ENCODE measurements at regions not wholly inside any gene's neighbourhood (a gene's known extent, or its start where the extent isn't known, plus 50 kb on each side); places are given as distances from the start of the nearest gene placed in this dataset.

- Histone ChIP-seq H3K27ac (ENCODE audit: extremely low read depth, low read depth, low read length) (no peak overlapping the region), H2AFZ (ENCODE audit: low read depth, low read length) (no peak overlapping the region), H3K4me2 (ENCODE audit: insufficient read depth, low read length) (no peak overlapping the region), H3K9me1 (ENCODE audit: control insufficient read depth, insufficient read depth, low read length) (no peaks in the 10 kb centered on the region), H3K9me3 (replicated peaks; ENCODE audit: control insufficient read depth, insufficient read depth, low read depth, low read length) (no peaks in the 10 kb centered on the region), H3K4me1 (replicated peaks in 1 of 2; ENCODE audit: control insufficient read depth in 2 of 2, insufficient read depth in 2 of 2, low read length in 2 of 2) (no peaks in the 10 kb centered on the region), H3K9ac (ENCODE audit: insufficient read depth in 1 of 2, low read depth in 2 of 2, low read length in 2 of 2) (no peak overlapping the region), H3K36me3 (ENCODE audit: control insufficient read depth, insufficient read depth, low read length) (no peaks in the 10 kb centered on the region), H3K79me2 (ENCODE audit: control insufficient read depth, insufficient read depth, low read length) (no peaks in the 10 kb centered on the region), H3K27me3 (ENCODE audit: control insufficient read depth in 2 of 2, insufficient read depth in 2 of 2, low read length in 2 of 2) (no peaks in the 10 kb centered on the region), H3K4me3 (no peak overlapping the region), H4K20me1 (replicated peaks; ENCODE audit: control insufficient read depth, insufficient read depth, low read length) (no peaks in the 10 kb centered on the region)
- no peak for TF ChIP-seq POLR2A (conservative IDR thresholded peaks at IDR 0.05)
- TF ChIP-seq NUFIP1 (IDR thresholded peaks at IDR 0.05; ENCODE audit: partially characterized antibody) = no peak
- no peak for TF ChIP-seq SIRT6 (IDR thresholded peaks at IDR 0.05; ENCODE audit: low read depth, low read length)
- TF ChIP-seq, protein P1, sequence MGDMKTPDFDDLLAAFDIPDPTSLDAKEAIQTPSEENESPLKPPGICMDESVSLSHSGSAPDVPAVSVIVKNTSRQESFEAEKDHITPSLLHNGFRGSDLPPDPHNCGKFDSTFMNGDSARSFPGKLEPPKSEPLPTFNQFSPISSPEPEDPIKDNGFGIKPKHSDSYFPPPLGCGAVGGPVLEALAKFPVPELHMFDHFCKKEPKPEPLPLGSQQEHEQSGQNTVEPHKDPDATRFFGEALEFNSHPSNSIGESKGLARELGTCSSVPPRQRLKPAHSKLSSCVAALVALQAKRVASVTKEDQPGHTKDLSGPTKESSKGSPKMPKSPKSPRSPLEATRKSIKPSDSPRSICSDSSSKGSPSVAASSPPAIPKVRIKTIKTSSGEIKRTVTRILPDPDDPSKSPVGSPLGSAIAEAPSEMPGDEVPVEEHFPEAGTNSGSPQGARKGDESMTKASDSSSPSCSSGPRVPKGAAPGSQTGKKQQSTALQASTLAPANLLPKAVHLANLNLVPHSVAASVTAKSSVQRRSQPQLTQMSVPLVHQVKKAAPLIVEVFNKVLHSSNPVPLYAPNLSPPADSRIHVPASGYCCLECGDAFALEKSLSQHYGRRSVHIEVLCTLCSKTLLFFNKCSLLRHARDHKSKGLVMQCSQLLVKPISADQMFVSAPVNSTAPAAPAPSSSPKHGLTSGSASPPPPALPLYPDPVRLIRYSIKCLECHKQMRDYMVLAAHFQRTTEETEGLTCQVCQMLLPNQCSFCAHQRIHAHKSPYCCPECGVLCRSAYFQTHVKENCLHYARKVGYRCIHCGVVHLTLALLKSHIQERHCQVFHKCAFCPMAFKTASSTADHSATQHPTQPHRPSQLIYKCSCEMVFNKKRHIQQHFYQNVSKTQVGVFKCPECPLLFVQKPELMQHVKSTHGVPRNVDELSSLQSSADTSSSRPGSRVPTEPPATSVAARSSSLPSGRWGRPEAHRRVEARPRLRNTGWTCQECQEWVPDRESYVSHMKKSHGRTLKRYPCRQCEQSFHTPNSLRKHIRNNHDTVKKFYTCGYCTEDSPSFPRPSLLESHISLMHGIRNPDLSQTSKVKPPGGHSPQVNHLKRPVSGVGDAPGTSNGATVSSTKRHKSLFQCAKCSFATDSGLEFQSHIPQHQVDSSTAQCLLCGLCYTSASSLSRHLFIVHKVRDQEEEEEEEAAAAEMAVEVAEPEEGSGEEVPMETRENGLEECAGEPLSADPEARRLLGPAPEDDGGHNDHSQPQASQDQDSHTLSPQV (IDR thresholded peaks at IDR 0.05) = no peak
- ChIA-PET POLR2A (no interaction called here), CTCF (ENCODE audit: low intra/inter-chr PET ratio) (no interaction called here)
- DNase-seq (ENCODE audit: extremely low read depth in 1 of 4, low spot score in 3 of 4) (no peak), FAIRE-seq (no peak), ATAC-seq (no peak)
- intact Hi-C loops (cut with micrococcal nuclease) (no loop called here), in situ Hi-C loops (cut with MboI) (no loop called here)
- BruUV-seq (replicated peaks) = no TSS peak
- 0% methylated on average over 1 of the region's 1 CpG for WGBS (ENCODE audit: insufficient coverage, low coverage, missing lambda C conversion rate)
Observed at GRCh38 chr1:57784356-57784755, 360.5 kb upstream of the DAB1 start.

All from K562 (cell line).